ENCODE measurements at regions not wholly inside any gene's neighbourhood (a gene's known extent, or its start where the extent isn't known, plus 50 kb on each side); places are given as distances from the start of the nearest gene placed in this dataset.

- Mint-ChIP-seq H3K27ac (ENCODE audit: unreplicated experiment) (no peak overlapping the region), H3K4me1 (peaks cover 24% of the 10 kb centered on the region)
- no peak for TF ChIP-seq CTCF (conservative IDR thresholded peaks at IDR 0.05)
These were observed 195.9 kb upstream of the TCF4 start for GRCh38 chr18:55783921-55784320.

GRCh38 chr18:55781481-55781957 lies 193.5 kb upstream of the TCF4 start:
- Mint-ChIP-seq H3K27ac (ENCODE audit: unreplicated experiment) (no peak overlapping the region), H3K27me3 (ENCODE audit: low read depth) (peaks cover 42% of the 10 kb centered on the region), H3K36me3 (ENCODE audit: low read depth) (no peaks in the 10 kb centered on the region), H3K4me1 (peaks cover 35% of the 10 kb centered on the region), H3K4me3 (peak overlapping the region; percentile 72), H3K9me3 (no peaks in the 10 kb centered on the region)
- peak; percentile 26 for DNase-seq (ENCODE audit: low read depth, low spot score)
- TF ChIP-seq CTCF (conservative IDR thresholded peaks at IDR 0.05), result peak; percentile 69

More at GRCh38 chr18:55783921-55784320, 195.9 kb upstream of the TCF4 start:
- Mint-ChIP-seq H3K27me3 (ENCODE audit: low read depth) (peaks cover 27% of the 10 kb centered on the region), H3K9me3 (no peaks in the 10 kb centered on the region), H3K4me3 (no peak overlapping the region), H3K36me3 (ENCODE audit: low read depth) (peaks cover 10% of the 10 kb centered on the region)
- no peak for DNase-seq (ENCODE audit: low read depth, low spot score)

- Mint-ChIP-seq H3K4me1 (peaks cover 35% of the 10 kb centered on the region), H3K36me3 (ENCODE audit: low read depth) (no peaks in the 10 kb centered on the region), H3K27me3 (ENCODE audit: low read depth) (peaks cover 42% of the 10 kb centered on the region), H3K4me3 (peak overlapping the region; percentile 72), H3K9me3 (no peaks in the 10 kb centered on the region), H3K27ac (ENCODE audit: unreplicated experiment) (no peak overlapping the region)
- no peak for TF ChIP-seq CTCF (conservative IDR thresholded peaks at IDR 0.05)
- DNase-seq (ENCODE audit: low read depth, low spot score), result no peak
These were observed 192.6 kb upstream of the TCF4 start for GRCh38 chr18:55780586-55781071.

GRCh38 chr18:55779691-55780585 lies 191.9 kb upstream of the TCF4 start:
- peak; percentile 29 for DNase-seq (ENCODE audit: low read depth, low spot score)
- H3K27ac Mint-ChIP-seq (ENCODE audit: unreplicated experiment), result no peak overlapping the region
- peaks cover 35% of the 10 kb centered on the region for H3K4me1 Mint-ChIP-seq
- H3K9me3 Mint-ChIP-seq, result no peaks in the 10 kb centered on the region
- H3K36me3 Mint-ChIP-seq (ENCODE audit: low read depth), result no peaks in the 10 kb centered on the region
- peaks cover 42% of the 10 kb centered on the region for H3K27me3 Mint-ChIP-seq (ENCODE audit: low read depth)
- peak overlapping the region; percentile 87 for H3K4me3 Mint-ChIP-seq
- peak; percentile 50 for TF ChIP-seq CTCF (conservative IDR thresholded peaks at IDR 0.05)

- no peaks in the 10 kb centered on the region for H3K9me3 Mint-ChIP-seq
- no peaks in the 10 kb centered on the region for H3K36me3 Mint-ChIP-seq (ENCODE audit: low read depth)
- H3K27ac Mint-ChIP-seq (ENCODE audit: unreplicated experiment), result no peak overlapping the region
- peak overlapping the region; percentile 87 for H3K4me3 Mint-ChIP-seq
- TF ChIP-seq CTCF (conservative IDR thresholded peaks at IDR 0.05), result no peak
- H3K27me3 Mint-ChIP-seq (ENCODE audit: low read depth), result peaks cover 42% of the 10 kb centered on the region
- H3K4me1 Mint-ChIP-seq, result peaks cover 35% of the 10 kb centered on the region
- no peak for DNase-seq (ENCODE audit: low read depth, low spot score)
These were observed 191.0 kb upstream of the TCF4 start for GRCh38 chr18:55778788-55779690.
